GOT3 (cell line): ENCODE measurements at regions not wholly inside any gene's neighbourhood (a gene's known extent, or its start where the extent isn't known, plus 50 kb on each side); places are given as distances from the start of the nearest gene placed in this dataset.

ENCODE experiments used
- DNase-seq: peaks from one replicate; lab custom pipeline; 2025; ENCODE audit warnings: mixed read lengths; lab: John Stamatoyannopoulos, UW

GRCh38 chr16:85990861-85991301 is 91.9 kb downstream of the IRF8 start:
- DNase-seq = no peak

GRCh38 chr16:85991425-85991824 is 92.5 kb downstream of the IRF8 start:
- no peak for DNase-seq

- DNase-seq = no peak
Observed at GRCh38 chr16:85991856-85992255, 92.9 kb downstream of the IRF8 start.

- DNase-seq = no peak
Observed at GRCh38 chr16:85992359-85992758, 93.4 kb downstream of the IRF8 start.

GRCh38 chr16:85992779-85993178 is 93.8 kb downstream of the IRF8 start:
- DNase-seq = no peak

- no peak for DNase-seq
Observed at GRCh38 chr16:85994492-85995490, 95.8 kb downstream of the IRF8 start.

- DNase-seq = no peak
Observed at GRCh38 chr16:85995541-85996423, 96.8 kb downstream of the IRF8 start.

GRCh38 chr16:85996843-85997242 is 97.9 kb downstream of the IRF8 start:
- no peak for DNase-seq

- no peak for DNase-seq
Observed at GRCh38 chr16:85998171-85998867, 99.4 kb downstream of the IRF8 start.

- DNase-seq = no peak
Observed at GRCh38 chr16:85998868-85999729, 100.1 kb downstream of the IRF8 start.

GRCh38 chr16:85999778-86000177 is 100.8 kb downstream of the IRF8 start:
- DNase-seq = no peak

- DNase-seq = no peak
Observed at GRCh38 chr16:86002178-86002900, 103.4 kb downstream of the IRF8 start.

- DNase-seq = no peak
Observed at GRCh38 chr16:86007524-86007923, 108.6 kb downstream of the IRF8 start.

GRCh38 chr16:86010680-86011141 is 111.7 kb downstream of the IRF8 start:
- no peak for DNase-seq

- DNase-seq = no peak
Observed at GRCh38 chr16:86011532-86011931, 112.6 kb downstream of the IRF8 start.

GRCh38 chr16:86012221-86012620 is 113.3 kb downstream of the IRF8 start:
- no peak for DNase-seq

- DNase-seq = no peak
Observed at GRCh38 chr16:86013867-86014266, 114.9 kb downstream of the IRF8 start.

- no peak for DNase-seq
Observed at GRCh38 chr16:86015606-86016005, 116.6 kb downstream of the IRF8 start.

- no peak for DNase-seq
Observed at GRCh38 chr16:86016201-86016965, 117.4 kb downstream of the IRF8 start.
